HCT116 (cell line): ENCODE measurements at regions not wholly inside any gene's neighbourhood (a gene's known extent, or its start where the extent isn't known, plus 50 kb on each side); places are given as distances from the start of the nearest gene placed in this dataset.

Experiments used
- ATAC-seq: fragments of 200-7000 bp; cut with Tn5 transposase; 2 replicates; pipeline ENCODE4 v1.9.1; 2020; ENCODE audit warnings: mild to moderate bottlenecking, moderate library complexity
- BruUV-seq: library from RNA; stranded (reverse); fragments of 400-500 nt; replicated peaks from 2 replicates; lab custom pipeline; 2021; lab: Mats Ljungman, UMichigan
- CTCF ChIA-PET: fragments of 300-600 bp; sonication (Branson Sonifier 250); formaldehyde crosslinking; loops from one replicate; lab custom pipeline; 2021; ENCODE audit warnings: antibody characterized with exemption; lab: Charles Lee
- POLR2A ChIA-PET: fragments of 300-600, 350-600 bp; sonication (Branson Sonifier 250); formaldehyde crosslinking; loops from one replicate; lab custom pipeline; 2021; ENCODE audit warnings: antibody characterized with exemption; lab: Charles Lee
- RAD21 ChIA-PET, 2 experiments: fragments of 300-600 bp; sonication (Branson Sonifier 250); formaldehyde crosslinking; loops; one replicate each; lab custom pipeline; 2023; ENCODE audit warnings: low total read pairs in 2 of 2; ENCODE audit not compliant: uncharacterized antibody in 2 of 2, unreplicated experiment in 2 of 2, low non-redundant PET in 1 of 2; lab: Charles Lee
- DNase-seq: peaks from one replicate; pipeline ENCODE4 v3.0.0-alpha.2; 2010; ENCODE audit warnings: low read depth, low spot score
- H2AFZ ChIP-seq: fragments of 200-600 bp; shearing (Covaris generic), sonication (generic); 2 replicates; pipeline ENCODE4 v1.6.1; 2017; ENCODE audit warnings: low read depth, mixed run types, mixed read lengths, antibody characterized with exemption, low read length; ENCODE audit not compliant: poor library complexity, severe bottlenecking
- H3K27ac ChIP-seq: 2 replicates; pipeline ENCODE4 v1.5.1; 2012; ENCODE audit warnings: low read depth, low read length
- H3K27me3 ChIP-seq: fragments of 200-600 bp; sonication (generic); 2 replicates; pipeline ENCODE4 v1.6.1; 2016; ENCODE audit warnings: mixed run types, low read length, mixed read lengths; ENCODE audit not compliant: insufficient read depth
- H3K36me3 ChIP-seq, 2 experiments: fragments of 200-500 bp in 1 of 2; fragments of 200-600 bp in 1 of 2; sonication (Bioruptor generic) in 1 of 2; sonication (generic) in 1 of 2; 2 replicates each; pipeline versions ENCODE4 v1.5.1 to v1.6.1; 2014 to 2016; ENCODE audit warnings: low read length in 2 of 2, inconsistent platforms in 1 of 2, mixed read lengths in 1 of 2, mixed run types in 1 of 2; ENCODE audit not compliant: insufficient read depth in 2 of 2, control insufficient read depth in 1 of 2
- H3K4me1 ChIP-seq, 2 experiments: fragments of 200-600 bp in 1 of 2; sonication (generic) in 1 of 2; 2 replicates each; pipeline versions ENCODE4 v1.5.1 to v1.6.1; 2012 to 2017; ENCODE audit warnings: low read length in 2 of 2, inconsistent platforms in 1 of 2, mild to moderate bottlenecking in 1 of 2, mixed read lengths in 1 of 2, mixed run types in 1 of 2, moderate library complexity in 1 of 2; ENCODE audit not compliant: insufficient read depth in 2 of 2, control insufficient read depth in 1 of 2
- H3K4me2 ChIP-seq: fragments of 200-600 bp; sonication (generic); 2 replicates; pipeline ENCODE4 v1.6.1; 2017; ENCODE audit warnings: mixed run types, low read length, mixed read lengths
- H3K4me3 ChIP-seq, 2 experiments: fragments of 200-600 bp in 1 of 2; sonication (generic) in 1 of 2; replicated peaks in 1 of 2; 2 replicates each; pipeline ENCODE4 v1.5.1; 2011 to 2016; ENCODE audit warnings: low read length in 2 of 2, control low read depth in 1 of 2, low read depth in 1 of 2, mild to moderate bottlenecking in 1 of 2, mixed read lengths in 1 of 2, mixed run types in 1 of 2
- H3K79me2 ChIP-seq: fragments of 200-600 bp; sonication (generic); 2 replicates; pipeline ENCODE4 v1.6.1; 2017; ENCODE audit warnings: mild to moderate bottlenecking, mixed run types, low read length, moderate library complexity, mixed read lengths; ENCODE audit not compliant: insufficient read depth
- H3K9ac ChIP-seq: fragments of 200-600 bp; sonication (generic); 2 replicates; pipeline ENCODE4 v1.6.1; 2016; ENCODE audit warnings: low read length, mixed read lengths
- H3K9me2 ChIP-seq: fragments of 200-600 bp; sonication (generic), shearing (Covaris generic); 2 replicates; pipeline ENCODE4 v1.6.1; 2017; ENCODE audit warnings: mixed run types, mild to moderate bottlenecking, moderate library complexity; ENCODE audit not compliant: insufficient read depth
- H3K9me3 ChIP-seq, 2 experiments: fragments of 200-500 bp in 1 of 2; fragments of 200-600 bp in 1 of 2; sonication (Bioruptor generic) in 1 of 2; sonication (generic) in 1 of 2; 2 replicates each; pipeline ENCODE4 v1.6.1; 2014 to 2017; ENCODE audit warnings: low read length in 2 of 2, mixed read lengths in 2 of 2, inconsistent platforms in 1 of 2, low read depth in 1 of 2, mild to moderate bottlenecking in 1 of 2, mixed run types in 1 of 2, moderate library complexity in 1 of 2; ENCODE audit not compliant: control insufficient read depth in 1 of 2, insufficient read depth in 1 of 2
- H4K20me1 ChIP-seq: fragments of 200-600 bp; sonication (generic), shearing (Covaris generic); 2 replicates; pipeline ENCODE4 v1.6.1; 2017; ENCODE audit warnings: mixed run types, mild to moderate bottlenecking, moderate library complexity; ENCODE audit not compliant: insufficient read depth
- EGR1 ChIP-seq: IDR thresholded peaks from 2 replicates; pipeline ENCODE4 v1.6.1; 2012; ENCODE audit warnings: low read depth
- EZH2 ChIP-seq: fragments of 200-600 bp; sonication (generic); IDR thresholded peaks from 2 replicates; pipeline ENCODE4 v1.6.1; 2017; ENCODE audit warnings: antibody characterized with exemption, mixed run types
- FOSL1 ChIP-seq: IDR thresholded peaks from 2 replicates; pipeline ENCODE4 v1.6.1; 2012; ENCODE audit warnings: low read depth
- POLR2A ChIP-seq: IDR thresholded peaks from 2 replicates; pipeline ENCODE4 v1.7.0; 2011; ENCODE audit warnings: borderline replicate concordance; ENCODE audit not compliant: insufficient read depth, insufficient read length; ENCODE audit errors: extremely low read depth
- POLR2AphosphoS5 ChIP-seq: IDR thresholded peaks from 2 replicates; pipeline ENCODE4 v1.6.1; 2011; ENCODE audit warnings: mild to moderate bottlenecking, low read depth, low read length, moderate library complexity
- SRF ChIP-seq: IDR thresholded peaks from 2 replicates; pipeline ENCODE4 v1.6.1; 2012; ENCODE audit warnings: low read depth
- TCF7L2 ChIP-seq: IDR thresholded peaks from 2 replicates; pipeline ENCODE4 v1.7.0; 2011; ENCODE audit warnings: borderline replicate concordance, inconsistent platforms; ENCODE audit not compliant: insufficient read depth, insufficient read length; ENCODE audit errors: extremely low read depth
- YY1 ChIP-seq: IDR thresholded peaks from 2 replicates; pipeline ENCODE4 v1.6.1; 2011; ENCODE audit warnings: low read length, low read depth, moderate library complexity, mild to moderate bottlenecking; ENCODE audit not compliant: insufficient replicate concordance; ENCODE audit errors: extremely low read depth
- intact Hi-C: fragments of 100-400 bp; cut with micrococcal nuclease; formaldehyde crosslinking; loops from 2 replicates; pipeline ENCODE4 v1.10.0; 2022
- TF ChIP-seq, protein P1 (sequence below): IDR thresholded peaks from 2 replicates; pipeline ENCODE4 v1.6.1; 2012
- TF ChIP-seq, protein P2 (sequence below): IDR thresholded peaks from 2 replicates; pipeline ENCODE4 v1.6.1; 2012

- RAD21 ChIA-PET = no interaction called here
- ATAC-seq (no peak), DNase-seq (no peak)
- POLR2A ChIA-PET = no interaction called here
- Histone ChIP-seq H4K20me1 (no peaks in the 10 kb centered on the region), H3K79me2 (no peaks in the 10 kb centered on the region), H3K36me3 (no peaks in the 10 kb centered on the region), H3K27ac (no peak overlapping the region), H3K9me2 (no peaks in the 10 kb centered on the region), H3K27me3 (peaks cover 19% of the 10 kb centered on the region), H3K4me2 (no peak overlapping the region), H3K9me3 (no peaks in the 10 kb centered on the region), H3K4me1 (peaks cover 14 to 16% of the 10 kb centered on the region in 2 experiments), H3K4me3 (no peak overlapping the region), H2AFZ (no peak overlapping the region), H3K9ac (no peak overlapping the region)
- BruUV-seq = no TSS peak
- CTCF ChIA-PET = no interaction called here
- TF ChIP-seq TCF7L2 (no peak), SRF (no peak), FOSL1 (no peak), YY1 (no peak), POLR2AphosphoS5 (no peak), POLR2A (no peak), EZH2 (no peak), EGR1 (no peak)
- TF ChIP-seq, protein P1, sequence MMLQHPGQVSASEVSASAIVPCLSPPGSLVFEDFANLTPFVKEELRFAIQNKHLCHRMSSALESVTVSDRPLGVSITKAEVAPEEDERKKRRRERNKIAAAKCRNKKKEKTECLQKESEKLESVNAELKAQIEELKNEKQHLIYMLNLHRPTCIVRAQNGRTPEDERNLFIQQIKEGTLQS = no peak
- TF ChIP-seq, protein P2, sequence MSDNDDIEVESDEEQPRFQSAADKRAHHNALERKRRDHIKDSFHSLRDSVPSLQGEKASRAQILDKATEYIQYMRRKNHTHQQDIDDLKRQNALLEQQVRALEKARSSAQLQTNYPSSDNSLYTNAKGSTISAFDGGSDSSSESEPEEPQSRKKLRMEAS = no peak
- intact Hi-C loops = no loop called here
Observed at GRCh38 chr16:86942151-86943051, 364.1 kb downstream of the FOXL1 start.
